SU-DHL-6 (cell line): ENCODE measurements at regions not wholly inside any gene's neighbourhood (a gene's known extent, or its start where the extent isn't known, plus 50 kb on each side); places are given as distances from the start of the nearest gene placed in this dataset.

Experiments used
- CTCF ChIP-seq: fragments of 200-600 bp; sonication (generic); IDR thresholded peaks from one replicate; pipeline ENCODE4 v1.5.1; 2017; ENCODE audit warnings: antibody characterized with exemption, mild to moderate bottlenecking, low read length, moderate library complexity; ENCODE audit not compliant: insufficient read depth, poor library complexity, severe bottlenecking
- EZH2phosphoT487 ChIP-seq: fragments of 200-600 bp; sonication (generic), shearing (Covaris generic); conservative IDR thresholded peaks from 2 replicates; pipeline ENCODE4 v1.6.1; 2018; ENCODE audit warnings: mild to moderate bottlenecking, antibody characterized with exemption, low read length, moderate library complexity, mixed read lengths

- TF ChIP-seq CTCF (no peak), EZH2phosphoT487 (no peak)
These were observed 426.0 kb upstream of the DDI1 start for GRCh38 chr11:103610435-103610834.
